ENCODE measurements at regions not wholly inside any gene's neighbourhood (a gene's known extent, or its start where the extent isn't known, plus 50 kb on each side); places are given as distances from the start of the nearest gene placed in this dataset.

DNA sequence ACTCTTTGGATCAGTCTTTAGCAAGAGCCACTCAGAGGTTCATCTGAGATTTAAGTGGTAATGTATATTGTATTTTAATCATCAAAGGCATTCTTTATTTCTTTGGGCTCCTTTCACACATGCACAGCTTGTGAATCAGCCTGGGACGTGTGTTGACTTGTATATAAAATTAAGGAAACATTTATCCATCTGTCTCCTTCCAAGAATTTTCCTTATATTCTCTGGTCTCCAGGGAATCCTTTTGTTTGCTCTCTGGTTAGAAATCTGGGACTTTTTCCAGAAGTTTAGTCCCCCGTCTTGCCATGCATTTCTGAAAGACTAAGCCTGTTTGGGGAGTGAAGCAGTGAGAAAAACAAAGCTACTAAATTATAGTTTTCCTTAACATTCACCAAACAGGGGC lies 212.3 kb downstream of the DCAF12L2 start:
- no peak overlapping the region for H3K4me3 ChIP-seq
- ATAC-seq, result no peak
- H3K4me1 ChIP-seq (replicated peaks in 1 of 2; ENCODE audit: control insufficient read depth in 2 of 2, insufficient read depth in 2 of 2, low read length in 2 of 2), result no peaks in the 10 kb centered on the region
- no peak for TF ChIP-seq SMARCE1 (IDR thresholded peaks at IDR 0.05)
- no peak overlapping the region for H3K27ac ChIP-seq (ENCODE audit: extremely low read depth, low read depth, low read length)
- ChIA-PET POLR2A (no interaction called here), CTCF (ENCODE audit: low intra/inter-chr PET ratio) (no interaction called here)
- no TSS peak for BruUV-seq (replicated peaks)
- H3K36me3 ChIP-seq (ENCODE audit: control insufficient read depth, insufficient read depth, low read length), result no peaks in the 10 kb centered on the region
- in situ Hi-C loops (cut with MboI) (no loop called here), intact Hi-C loops (cut with micrococcal nuclease) (no loop called here)
- no peaks in the 10 kb centered on the region for H3K27me3 ChIP-seq (ENCODE audit: control insufficient read depth in 2 of 2, insufficient read depth in 2 of 2, low read length in 2 of 2)
- DNase-seq (ENCODE audit: extremely low read depth in 1 of 4, low spot score in 3 of 4), result no peak
- H3K79me2 ChIP-seq (ENCODE audit: control insufficient read depth, insufficient read depth, low read length), result no peaks in the 10 kb centered on the region
- no peak overlapping the region for H2AFZ ChIP-seq (ENCODE audit: low read depth, low read length)
- H3K4me2 ChIP-seq (ENCODE audit: insufficient read depth, low read length), result no peak overlapping the region
- no peaks in the 10 kb centered on the region for H4K20me1 ChIP-seq (replicated peaks; ENCODE audit: control insufficient read depth, insufficient read depth, low read length)
- no peak overlapping the region for H3K9ac ChIP-seq (ENCODE audit: insufficient read depth in 1 of 2, low read depth in 2 of 2, low read length in 2 of 2)
- H3K9me1 ChIP-seq (ENCODE audit: control insufficient read depth, insufficient read depth, low read length), result no peaks in the 10 kb centered on the region
- no peaks in the 10 kb centered on the region for H3K9me3 ChIP-seq (replicated peaks; ENCODE audit: control insufficient read depth, insufficient read depth, low read depth, low read length)
- FAIRE-seq, result no peak
- 0% methylated on average over 2 of the region's 2 CpGs for WGBS (ENCODE audit: insufficient coverage, low coverage, missing lambda C conversion rate)

GRCh38 chrX:125954236-125954635 lies 211.9 kb downstream of the DCAF12L2 start:
- BruUV-seq (replicated peaks), result no TSS peak
- H3K4me1 ChIP-seq (replicated peaks in 1 of 2; ENCODE audit: control insufficient read depth in 2 of 2, insufficient read depth in 2 of 2, low read length in 2 of 2), result no peaks in the 10 kb centered on the region
- in situ Hi-C loops (cut with MboI), result no loop called here
- no peak for DNase-seq (ENCODE audit: extremely low read depth in 1 of 4, low spot score in 3 of 4)
- no peaks in the 10 kb centered on the region for H3K36me3 ChIP-seq (ENCODE audit: control insufficient read depth, insufficient read depth, low read length)
- no peak overlapping the region for H3K9ac ChIP-seq (ENCODE audit: insufficient read depth in 1 of 2, low read depth in 2 of 2, low read length in 2 of 2)
- no peaks in the 10 kb centered on the region for H3K79me2 ChIP-seq (ENCODE audit: control insufficient read depth, insufficient read depth, low read length)
- no peak overlapping the region for H3K4me3 ChIP-seq
- CTCF ChIA-PET (ENCODE audit: low intra/inter-chr PET ratio), result no interaction called here
- no peaks in the 10 kb centered on the region for H3K9me3 ChIP-seq (replicated peaks; ENCODE audit: control insufficient read depth, insufficient read depth, low read depth, low read length)
- WGBS (ENCODE audit: insufficient coverage, low coverage, missing lambda C conversion rate), result 0% methylated on average over 3 of the region's 3 CpGs
- H3K27me3 ChIP-seq (ENCODE audit: control insufficient read depth in 2 of 2, insufficient read depth in 2 of 2, low read length in 2 of 2), result no peaks in the 10 kb centered on the region
- no peaks in the 10 kb centered on the region for H3K9me1 ChIP-seq (ENCODE audit: control insufficient read depth, insufficient read depth, low read length)
- H2AFZ ChIP-seq (ENCODE audit: low read depth, low read length), result no peak overlapping the region
- H3K27ac ChIP-seq (ENCODE audit: extremely low read depth, low read depth, low read length), result no peak overlapping the region
- POLR2A ChIA-PET, result no interaction called here
- H4K20me1 ChIP-seq (replicated peaks; ENCODE audit: control insufficient read depth, insufficient read depth, low read length), result no peaks in the 10 kb centered on the region
- FAIRE-seq, result no peak
- ATAC-seq, result no peak
- no peak overlapping the region for H3K4me2 ChIP-seq (ENCODE audit: insufficient read depth, low read length)
- intact Hi-C loops (cut with micrococcal nuclease), result no loop called here
- TF ChIP-seq THAP7 (CRISPR knock-in tag; IDR thresholded peaks at IDR 0.05) (no peak), ZNF644 (tag; IDR thresholded peaks at IDR 0.05; ENCODE audit: low read depth) (no peak), EP300 (IDR thresholded peaks at IDR 0.05; ENCODE audit: low read length) (no peak), NFE2L1 (tag; IDR thresholded peaks at IDR 0.05; ENCODE audit: borderline replicate concordance, low read depth) (no peak), ZNF507 (tag; conservative IDR thresholded peaks at IDR 0.05) (no peak), MTA1 (IDR thresholded peaks at IDR 0.05; ENCODE audit: borderline replicate concordance) (no peak), RAD21 (CRISPR knock-in tag; conservative IDR thresholded peaks at IDR 0.05 in 1 of 2, IDR thresholded peaks at IDR 0.05 in 1 of 2) (no peak), GTF2F1 (IDR thresholded peaks at IDR 0.05; ENCODE audit: low read depth, low read length) (no peak)
- TF ChIP-seq, protein P1, sequence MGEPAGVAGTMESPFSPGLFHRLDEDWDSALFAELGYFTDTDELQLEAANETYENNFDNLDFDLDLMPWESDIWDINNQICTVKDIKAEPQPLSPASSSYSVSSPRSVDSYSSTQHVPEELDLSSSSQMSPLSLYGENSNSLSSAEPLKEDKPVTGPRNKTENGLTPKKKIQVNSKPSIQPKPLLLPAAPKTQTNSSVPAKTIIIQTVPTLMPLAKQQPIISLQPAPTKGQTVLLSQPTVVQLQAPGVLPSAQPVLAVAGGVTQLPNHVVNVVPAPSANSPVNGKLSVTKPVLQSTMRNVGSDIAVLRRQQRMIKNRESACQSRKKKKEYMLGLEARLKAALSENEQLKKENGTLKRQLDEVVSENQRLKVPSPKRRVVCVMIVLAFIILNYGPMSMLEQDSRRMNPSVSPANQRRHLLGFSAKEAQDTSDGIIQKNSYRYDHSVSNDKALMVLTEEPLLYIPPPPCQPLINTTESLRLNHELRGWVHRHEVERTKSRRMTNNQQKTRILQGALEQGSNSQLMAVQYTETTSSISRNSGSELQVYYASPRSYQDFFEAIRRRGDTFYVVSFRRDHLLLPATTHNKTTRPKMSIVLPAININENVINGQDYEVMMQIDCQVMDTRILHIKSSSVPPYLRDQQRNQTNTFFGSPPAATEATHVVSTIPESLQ (CRISPR knock-in tag; IDR thresholded peaks at IDR 0.05), result no peak
- TF ChIP-seq, protein P2, sequence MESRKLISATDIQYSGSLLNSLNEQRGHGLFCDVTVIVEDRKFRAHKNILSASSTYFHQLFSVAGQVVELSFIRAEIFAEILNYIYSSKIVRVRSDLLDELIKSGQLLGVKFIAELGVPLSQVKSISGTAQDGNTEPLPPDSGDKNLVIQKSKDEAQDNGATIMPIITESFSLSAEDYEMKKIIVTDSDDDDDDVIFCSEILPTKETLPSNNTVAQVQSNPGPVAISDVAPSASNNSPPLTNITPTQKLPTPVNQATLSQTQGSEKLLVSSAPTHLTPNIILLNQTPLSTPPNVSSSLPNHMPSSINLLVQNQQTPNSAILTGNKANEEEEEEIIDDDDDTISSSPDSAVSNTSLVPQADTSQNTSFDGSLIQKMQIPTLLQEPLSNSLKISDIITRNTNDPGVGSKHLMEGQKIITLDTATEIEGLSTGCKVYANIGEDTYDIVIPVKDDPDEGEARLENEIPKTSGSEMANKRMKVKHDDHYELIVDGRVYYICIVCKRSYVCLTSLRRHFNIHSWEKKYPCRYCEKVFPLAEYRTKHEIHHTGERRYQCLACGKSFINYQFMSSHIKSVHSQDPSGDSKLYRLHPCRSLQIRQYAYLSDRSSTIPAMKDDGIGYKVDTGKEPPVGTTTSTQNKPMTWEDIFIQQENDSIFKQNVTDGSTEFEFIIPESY (CRISPR knock-in tag; IDR thresholded peaks at IDR 0.05), result no peak
- TF ChIP-seq, protein P3, sequence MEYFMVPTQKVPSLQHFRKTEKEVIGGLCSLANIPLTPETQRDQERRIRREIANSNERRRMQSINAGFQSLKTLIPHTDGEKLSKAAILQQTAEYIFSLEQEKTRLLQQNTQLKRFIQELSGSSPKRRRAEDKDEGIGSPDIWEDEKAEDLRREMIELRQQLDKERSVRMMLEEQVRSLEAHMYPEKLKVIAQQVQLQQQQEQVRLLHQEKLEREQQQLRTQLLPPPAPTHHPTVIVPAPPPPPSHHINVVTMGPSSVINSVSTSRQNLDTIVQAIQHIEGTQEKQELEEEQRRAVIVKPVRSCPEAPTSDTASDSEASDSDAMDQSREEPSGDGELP (CRISPR knock-in tag; IDR thresholded peaks at IDR 0.05; ENCODE audit: borderline replicate concordance), result no peak
